K562 (cell line): ENCODE measurements at regions not wholly inside any gene's neighbourhood (a gene's known extent, or its start where the extent isn't known, plus 50 kb on each side); places are given as distances from the start of the nearest gene placed in this dataset.

ENCODE experiments used
- ATAC-seq: fragments of 200-7000 bp; cut with Tn5 transposase; 3 replicates; pipeline ENCODE4 v1.9.1; 2020; ENCODE audit warnings: moderate library complexity
- BruUV-seq: library from RNA; stranded (reverse); fragments of 400-500 nt; replicated peaks from 2 replicates; lab custom pipeline; 2021; lab: Mats Ljungman, UMichigan
- CTCF ChIA-PET: fragments of 300-600 bp; formaldehyde crosslinking; extraction: SDS; loops from one replicate; lab custom pipeline; 2021; ENCODE audit warnings: low intra/inter-chr PET ratio; lab: Yijun Ruan, JAX
- POLR2A ChIA-PET: fragments of 300-600, 350-650 bp; sonication (Branson Sonifier 250); formaldehyde crosslinking; extraction: SDS; loops from one replicate; lab custom pipeline; 2021; ENCODE audit warnings: antibody characterized with exemption, inconsistent platforms; lab: Yijun Ruan, JAX
- DNase-seq, 4 experiments: peaks; one replicate each; pipeline versions ENCODE4 v3.0.0 to v3.0.0-alpha.2; 2011 to 2018; ENCODE audit warnings: low spot score in 3 of 4, mixed read lengths in 3 of 4; ENCODE audit errors: extremely low read depth in 1 of 4
- FAIRE-seq: peaks from 2 replicates; lab custom pipeline; 2011; peaks lifted over from hg19 to GRCh38; lab: Jason Lieb, UNC
- H2AFZ ChIP-seq: 2 replicates; pipeline ENCODE4 v1.6.0; 2011; ENCODE audit warnings: low read depth, low read length, control low read depth, inconsistent platforms
- H3K27ac ChIP-seq: fragments of 200-600 bp; 3 replicates; pipeline ENCODE4 v1.8.0; 2011; ENCODE audit warnings: low read depth, mild to moderate bottlenecking, control low read depth, inconsistent platforms, low read length, moderate library complexity, mixed read lengths; ENCODE audit errors: extremely low read depth
- H3K27me3 ChIP-seq, 2 experiments: fragments of 300-600 bp in 1 of 2; 2 replicates in 1 of 2; 3 replicates in 1 of 2; pipeline versions ENCODE4 v1.6.0 to v1.8.0; 2011; ENCODE audit warnings: inconsistent platforms in 2 of 2, low read length in 2 of 2, mild to moderate bottlenecking in 1 of 2, mixed read lengths in 1 of 2, moderate library complexity in 1 of 2; ENCODE audit not compliant: control insufficient read depth in 2 of 2, insufficient read depth in 2 of 2
- H3K36me3 ChIP-seq: fragments of 300-600 bp; 3 replicates; pipeline ENCODE4 v1.8.0; 2011; ENCODE audit warnings: mild to moderate bottlenecking, low read length, inconsistent platforms; ENCODE audit not compliant: control insufficient read depth, insufficient read depth
- H3K4me1 ChIP-seq, 2 experiments: fragments of 200-600 bp in 1 of 2; replicated peaks in 1 of 2; 2 replicates in 1 of 2; 3 replicates in 1 of 2; pipeline versions ENCODE4 v1.5.1 to v1.8.0; 2011; ENCODE audit warnings: inconsistent platforms in 2 of 2, low read length in 2 of 2, mild to moderate bottlenecking in 1 of 2, mixed read lengths in 1 of 2, moderate library complexity in 1 of 2; ENCODE audit not compliant: control insufficient read depth in 2 of 2, insufficient read depth in 2 of 2
- H3K4me2 ChIP-seq: 2 replicates; pipeline ENCODE4 v1.6.1; 2011; ENCODE audit warnings: low read length, control low read depth, inconsistent platforms, mixed read lengths; ENCODE audit not compliant: insufficient read depth
- H3K4me3 ChIP-seq: fragments of 200-600 bp; sonication (generic), shearing (Covaris generic); 2 replicates; pipeline ENCODE4 v1.5.1; 2016; ENCODE audit warnings: control low read depth, inconsistent platforms
- H3K79me2 ChIP-seq: fragments of 200-600 bp; 3 replicates; pipeline ENCODE4 v1.8.0; 2011; ENCODE audit warnings: low read length, inconsistent platforms; ENCODE audit not compliant: control insufficient read depth, insufficient read depth
- H3K9ac ChIP-seq, 2 experiments: 2 replicates each; pipeline versions ENCODE4 v1.6.0 to v1.6.1; 2011; ENCODE audit warnings: low read depth in 2 of 2, low read length in 2 of 2, control low read depth in 1 of 2, inconsistent platforms in 1 of 2, mild to moderate bottlenecking in 1 of 2, mixed read lengths in 1 of 2; ENCODE audit not compliant: insufficient read depth in 1 of 2
- H3K9me1 ChIP-seq: one replicate; pipeline ENCODE4 v1.6.0; 2011; ENCODE audit warnings: inconsistent platforms, mild to moderate bottlenecking, low read length, moderate library complexity; ENCODE audit not compliant: control insufficient read depth, insufficient read depth
- H3K9me3 ChIP-seq: replicated peaks from 2 replicates; pipeline ENCODE4 v1.5.1; 2011; ENCODE audit warnings: low read depth, low read length, inconsistent platforms; ENCODE audit not compliant: control insufficient read depth, insufficient read depth
- H4K20me1 ChIP-seq: replicated peaks from 2 replicates; pipeline ENCODE4 v1.6.1; 2011; ENCODE audit warnings: low read length, inconsistent platforms, mixed read lengths; ENCODE audit not compliant: control insufficient read depth, insufficient read depth
- ATF2 ChIP-seq: sonication (generic); formaldehyde crosslinking; IDR thresholded peaks from 2 replicates; pipeline ENCODE4 v1.8.1; 2022; ENCODE audit warnings: missing genetic modification reagents
- BHLHE40 ChIP-seq: IDR thresholded peaks from 2 replicates; pipeline ENCODE4 v1.6.1; 2011; ENCODE audit warnings: low read length, improper control_type of control experiment
- HDAC1 ChIP-seq, 2 experiments: fragments of 450-650 bp; IDR thresholded peaks; 2 replicates each; pipeline ENCODE4 v1.6.1; 2016 to 2017; ENCODE audit warnings: inconsistent platforms in 1 of 2, mild to moderate bottlenecking in 1 of 2, moderate library complexity in 1 of 2
- HSF4 ChIP-seq: fragments of 250-450 bp; sonication (Bioruptor Pico); IDR thresholded peaks from 2 replicates; pipeline ENCODE4 v2.1.2; 2022; ENCODE audit warnings: mild to moderate bottlenecking, moderate library complexity, borderline replicate concordance
- POLR2B ChIP-seq: fragments of 450-650 bp; IDR thresholded peaks from 2 replicates; pipeline ENCODE4 v1.6.1; 2018; ENCODE audit warnings: low read depth; ENCODE audit not compliant: partially characterized antibody
- ZFPM2 ChIP-seq: fragments of 250-450 bp; sonication (Bioruptor Pico); IDR thresholded peaks from 2 replicates; pipeline ENCODE4 v1.5.1; 2022; ENCODE audit warnings: mild to moderate bottlenecking
- WGBS: fragments of 100-300 bp; shearing (Covaris generic); methylation state at CpG from one replicate; pipeline ENCODE4 v1.1.6; 2016; ENCODE audit warnings: low coverage, mixed read lengths; ENCODE audit not compliant: insufficient coverage; ENCODE audit errors: missing lambda C conversion rate; 5-methylcytosine and 5-hydroxymethylcytosine counted together
- in situ Hi-C: fragments of 300-500 bp; cut with MboI; formaldehyde crosslinking; loops from 4 replicates; pipeline ENCODE4 v1.15.0; 2018; ENCODE audit warnings: inconsistent platforms, mixed read lengths
- intact Hi-C: fragments of 100-400 bp; cut with micrococcal nuclease; formaldehyde crosslinking; loops from 2 replicates; pipeline ENCODE4 v1.14.2; 2022

DNA sequence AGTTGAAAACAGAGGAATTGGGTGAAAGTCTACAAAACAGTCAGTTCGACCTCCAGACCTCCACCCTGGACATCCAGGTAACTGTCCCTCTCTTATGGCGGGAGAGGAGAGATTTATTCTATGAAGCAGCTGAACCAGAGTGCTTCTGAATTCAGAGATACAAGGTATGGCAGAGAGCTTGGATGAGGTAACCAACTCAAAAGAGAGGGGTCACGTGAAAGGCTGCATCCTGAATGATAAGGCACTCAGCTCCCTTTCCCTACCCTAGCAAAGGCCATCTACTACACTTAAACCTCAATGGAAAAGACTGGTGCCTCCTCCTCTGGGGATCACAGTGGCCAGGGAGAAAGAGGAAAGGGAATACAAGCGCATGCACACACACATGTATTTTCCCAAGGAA, 88.4 kb upstream of the KCNA3 start:
- BruUV-seq: no TSS peak
- FAIRE-seq (no peak), ATAC-seq (peak; percentile 65), DNase-seq (no peak)
- POLR2A ChIA-PET: no interaction called here
- no peak overlapping the region for H3K27ac ChIP-seq
- no peak overlapping the region for H3K4me2 ChIP-seq
- no peak overlapping the region for H3K9ac ChIP-seq
- no peaks in the 10 kb centered on the region for H4K20me1 ChIP-seq
- no peak overlapping the region for H2AFZ ChIP-seq
- H3K4me3 ChIP-seq: no peak overlapping the region
- no peaks in the 10 kb centered on the region for H3K9me1 ChIP-seq
- CTCF ChIA-PET: interaction anchor here (0.7 kb wide), 1 partner anchor 1197 kb away, joined by 4 read pairs; no protein-coding TSS in a partner anchor
- in situ Hi-C loops (no loop called here), intact Hi-C loops (no loop called here)
- H3K27me3 ChIP-seq: no peaks in the 10 kb centered on the region; a peak in 1 of 5 replicates
- no peaks in the 10 kb centered on the region for H3K79me2 ChIP-seq
- H3K36me3 ChIP-seq: no peaks in the 10 kb centered on the region
- no peaks in the 10 kb centered on the region for H3K9me3 ChIP-seq
- H3K4me1 ChIP-seq: no peaks in the 10 kb centered on the region
- 0% methylated on average over 4 of the region's 4 CpGs for WGBS
- no peak for TF ChIP-seq HSF4
- peak; percentile 61; the same call in 1 of the 2 replicates for TF ChIP-seq BHLHE40

DNA sequence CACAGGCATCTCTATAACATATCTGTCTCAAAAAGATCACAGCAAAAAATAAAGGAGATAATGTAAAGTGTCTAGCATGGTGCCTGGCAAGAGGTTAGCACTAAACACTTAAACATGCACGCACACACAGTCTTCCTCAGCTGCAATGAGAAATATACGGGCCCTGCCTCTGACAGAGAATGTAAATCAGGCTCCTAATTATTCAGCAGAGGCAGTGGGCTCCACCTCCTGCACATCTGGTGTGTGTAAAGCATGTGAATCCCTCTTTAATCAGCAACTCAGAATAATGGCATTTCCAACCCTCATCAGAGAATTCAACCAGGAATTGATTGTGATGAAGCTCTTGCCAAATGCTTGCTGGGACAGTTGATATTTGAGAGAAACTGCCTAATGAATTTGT, 85.6 kb upstream of the KCNA3 start:
- TF ChIP-seq POLR2B (no peak), HDAC1 (IDR thresholded peaks at IDR 0.05) (no peak), ZFPM2 (CRISPR knock-in tag) (no peak), ATF2 (CRISPR knock-in tag) (no peak)
- Histone ChIP-seq H3K27ac (no peak overlapping the region), H3K36me3 (no peaks in the 10 kb centered on the region), H3K9me1 (no peaks in the 10 kb centered on the region), H3K9ac (no peak overlapping the region), H3K4me3 (no peak overlapping the region), H3K9me3 (no peaks in the 10 kb centered on the region), H3K27me3 (no peaks in the 10 kb centered on the region; a peak in 1 of 5 replicates), H2AFZ (no peak overlapping the region), H3K79me2 (no peaks in the 10 kb centered on the region), H3K4me1 (no peaks in the 10 kb centered on the region), H4K20me1 (no peaks in the 10 kb centered on the region), H3K4me2 (no peak overlapping the region)
- intact Hi-C loops (no loop called here), in situ Hi-C loops (no loop called here)
- WGBS: 0% methylated on average over 2 of the region's 2 CpGs
- BruUV-seq: no TSS peak
- DNase-seq (no peak), FAIRE-seq (no peak), ATAC-seq (no peak)
- CTCF ChIA-PET: interaction anchor here (0.8 kb wide), 1 partner anchor 21 kb away, joined by 3 read pairs; no protein-coding TSS in a partner anchor
- POLR2A ChIA-PET: no interaction called here
